ENCODE measurements at regions not wholly inside any gene's neighbourhood (a gene's known extent, or its start where the extent isn't known, plus 50 kb on each side); places are given as distances from the start of the nearest gene placed in this dataset.
"Not testable (repeated sequence)": the region's sequence is repeated elsewhere in the genome, so short reads cannot be mapped to it uniquely, and the experiment has no call there.

GRCh38 chrX:122566401-122566800 is 617.7 kb upstream of the GRIA3 start:
- DNase-seq (ENCODE audit: low read depth) = no peak

GRCh38 chrX:122567911-122568310 is 616.2 kb upstream of the GRIA3 start:
- DNase-seq (ENCODE audit: low read depth) = no peak

DNA sequence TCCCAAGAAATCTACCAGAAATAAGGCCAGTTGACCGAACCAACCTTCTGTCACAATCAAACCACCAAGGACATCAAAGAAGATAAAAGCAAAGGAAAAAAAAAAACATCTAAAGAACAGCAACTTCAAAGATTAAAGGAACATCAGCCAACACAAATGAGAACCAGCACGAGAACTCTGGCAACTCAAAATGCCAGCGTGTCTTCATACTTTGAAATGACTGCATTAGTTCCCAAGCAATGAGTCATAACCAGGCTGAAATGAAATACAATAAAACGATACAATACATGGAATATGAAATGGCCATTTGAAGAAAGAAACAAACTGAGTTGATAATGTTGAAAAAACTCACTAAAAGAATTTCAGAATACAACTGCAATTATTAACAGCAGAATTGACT is 611.6 kb upstream of the GRIA3 start:
- no peak for DNase-seq (ENCODE audit: low read depth)

DNA sequence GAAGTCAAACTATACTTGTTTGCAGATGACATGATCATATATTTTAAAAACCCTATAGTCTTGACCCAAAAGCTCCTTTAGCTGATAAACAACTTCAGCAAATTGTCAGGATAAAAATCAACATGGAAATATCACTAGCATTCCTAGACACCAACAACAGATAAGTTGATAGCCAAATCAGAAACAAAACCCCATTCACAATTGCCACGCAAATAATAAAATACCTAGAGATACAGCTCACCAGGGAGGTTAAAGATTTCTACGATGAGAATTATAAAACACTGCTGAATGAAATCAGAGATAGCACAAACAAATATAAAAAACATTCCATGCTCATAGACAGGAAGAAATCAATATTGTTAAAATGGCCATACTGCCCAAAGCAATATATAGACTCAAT is 605.0 kb upstream of the GRIA3 start:
- no peak for DNase-seq (ENCODE audit: low read depth)

- peak; percentile 19 for DNase-seq (ENCODE audit: low read depth)
Observed at GRCh38 chrX:122579526-122579925, 604.6 kb upstream of the GRIA3 start.

GRCh38 chrX:122582280-122582974 is 601.7 kb upstream of the GRIA3 start:
- no peak for DNase-seq (ENCODE audit: low read depth)

- DNase-seq (ENCODE audit: low read depth) = no peak
Observed at GRCh38 chrX:122582975-122583305, 601.1 kb upstream of the GRIA3 start.

DNA sequence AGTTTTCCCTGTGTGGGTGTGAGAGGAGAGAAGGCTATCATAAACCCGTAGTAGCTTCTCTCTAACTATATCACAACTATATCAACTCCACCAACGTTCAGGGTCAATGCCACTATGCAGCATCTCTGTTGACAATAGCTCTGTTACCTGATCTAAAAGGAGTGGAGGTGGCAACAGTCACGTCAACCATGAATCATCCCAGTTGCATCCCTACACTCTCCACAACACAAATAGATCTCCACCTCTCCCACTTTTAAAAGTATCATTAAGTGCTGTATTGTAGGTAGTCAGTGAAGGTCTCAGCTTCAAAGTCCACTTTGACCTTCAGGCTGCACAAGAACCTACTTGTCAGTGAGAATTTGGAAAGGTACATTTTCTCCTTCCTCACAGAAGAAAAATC is 600.5 kb upstream of the GRIA3 start:
- no peak for DNase-seq (ENCODE audit: low read depth)

GRCh38 chrX:122584981-122585380 is 599.1 kb upstream of the GRIA3 start:
- no peak for DNase-seq (ENCODE audit: low read depth)

DNA sequence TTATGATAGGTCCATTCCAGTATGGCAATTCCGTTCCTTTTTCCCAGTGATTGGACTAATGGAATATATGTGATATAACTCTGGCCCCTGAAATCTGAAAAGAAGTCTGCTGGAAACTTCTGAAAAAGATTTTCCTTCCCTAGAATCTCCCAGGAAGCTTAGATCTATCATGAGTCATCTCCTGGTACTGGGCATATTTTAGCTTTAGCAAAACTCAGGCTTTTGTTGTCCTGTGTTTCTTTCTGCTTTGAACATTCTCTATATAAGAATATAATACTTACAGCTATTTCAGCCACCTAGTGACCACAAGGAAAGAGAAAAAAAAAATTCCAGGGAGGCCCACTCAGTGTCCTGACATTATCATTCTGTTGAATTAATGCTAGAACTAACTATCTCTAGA is 597.2 kb upstream of the GRIA3 start:
- no peak for DNase-seq (ENCODE audit: low read depth)

- DNase-seq (ENCODE audit: low read depth) = no peak
Observed at GRCh38 chrX:122591546-122591945, 592.5 kb upstream of the GRIA3 start.

DNA sequence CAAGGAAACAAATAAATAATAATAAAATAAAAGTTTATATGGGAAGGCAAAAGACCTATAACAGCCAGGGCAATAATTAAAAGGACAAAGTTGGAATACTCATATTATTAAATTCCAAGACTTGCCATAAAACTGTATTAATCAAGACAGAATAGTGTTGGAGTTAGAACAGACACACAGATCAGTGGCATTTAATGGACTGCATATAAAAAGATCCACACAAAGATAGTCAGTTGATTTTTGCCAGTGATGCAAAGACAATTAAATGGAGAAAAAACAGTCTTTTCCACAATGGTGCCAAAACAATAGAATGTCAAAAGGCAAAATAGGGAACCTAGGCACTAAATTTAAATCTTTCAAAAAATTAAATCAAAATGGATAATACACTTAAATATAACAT is 587.1 kb upstream of the GRIA3 start:
- no peak for DNase-seq (ENCODE audit: low read depth)

- DNase-seq (ENCODE audit: low read depth) = no peak
Observed at GRCh38 chrX:122622795-122623194, 561.3 kb upstream of the GRIA3 start.

DNA sequence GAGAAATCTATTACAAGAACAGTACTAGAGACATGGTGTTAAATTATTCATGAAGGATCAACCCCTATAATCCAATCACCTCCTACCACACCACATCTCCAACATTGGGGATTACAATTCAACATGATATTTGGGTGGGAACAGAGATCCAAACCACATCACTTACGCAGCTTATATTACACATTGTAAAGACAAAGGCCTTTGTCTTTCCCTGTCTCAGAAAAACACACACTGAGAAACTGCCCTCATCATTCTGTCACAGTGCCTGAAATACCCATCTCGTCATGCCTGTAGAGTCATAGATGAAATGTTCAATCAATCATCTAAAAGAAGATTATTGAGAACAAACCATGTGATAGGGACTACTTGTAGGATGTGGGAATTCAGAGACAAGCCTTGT is 558.8 kb upstream of the GRIA3 start:
- no peak for DNase-seq (ENCODE audit: low read depth)

GRCh38 chrX:122625821-122626220 is 558.3 kb upstream of the GRIA3 start:
- DNase-seq (ENCODE audit: low read depth) = peak; percentile 13

DNA sequence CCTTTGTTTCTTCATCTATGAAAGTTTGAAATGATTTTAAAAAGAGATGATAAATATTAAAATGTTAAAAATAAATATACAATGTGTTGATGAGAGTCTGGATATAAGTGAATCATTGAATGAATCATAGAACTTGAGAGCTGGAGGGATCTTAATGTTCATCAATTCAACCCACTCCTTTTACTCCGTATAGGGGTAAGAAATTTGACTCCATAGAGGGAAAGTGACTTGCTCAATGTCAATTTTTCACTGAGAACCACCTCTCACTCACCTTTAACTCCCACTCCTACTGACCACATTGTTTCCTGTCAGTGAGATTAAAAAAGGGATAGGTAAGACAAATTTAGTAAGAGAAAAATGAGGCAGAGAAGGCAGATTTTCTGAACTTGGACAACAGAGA is 557.2 kb upstream of the GRIA3 start:
- no peak for DNase-seq (ENCODE audit: low read depth)

GRCh38 chrX:122641136-122641535 is 542.9 kb upstream of the GRIA3 start:
- no peak for DNase-seq (ENCODE audit: low read depth)

DNA sequence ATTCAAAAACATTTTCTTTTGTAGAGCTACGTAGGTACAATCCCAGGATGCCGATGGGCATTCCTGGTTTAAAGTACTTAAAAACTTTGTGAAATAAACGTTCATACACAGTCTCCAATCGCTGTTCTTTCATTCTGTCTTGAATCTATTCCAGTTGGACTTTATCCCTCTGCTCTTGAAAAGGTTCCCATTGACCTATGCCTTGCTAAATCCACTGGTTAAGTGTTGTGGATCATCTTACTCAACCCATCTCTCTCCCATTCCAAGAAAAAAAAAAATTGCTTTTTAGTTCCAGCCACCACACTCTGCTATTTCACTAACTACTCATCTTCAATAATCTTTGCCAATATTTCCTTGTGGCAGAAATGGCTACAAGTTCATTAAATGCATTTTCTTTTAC is 542.3 kb upstream of the GRIA3 start:
- no peak for DNase-seq (ENCODE audit: low read depth)

DNA sequence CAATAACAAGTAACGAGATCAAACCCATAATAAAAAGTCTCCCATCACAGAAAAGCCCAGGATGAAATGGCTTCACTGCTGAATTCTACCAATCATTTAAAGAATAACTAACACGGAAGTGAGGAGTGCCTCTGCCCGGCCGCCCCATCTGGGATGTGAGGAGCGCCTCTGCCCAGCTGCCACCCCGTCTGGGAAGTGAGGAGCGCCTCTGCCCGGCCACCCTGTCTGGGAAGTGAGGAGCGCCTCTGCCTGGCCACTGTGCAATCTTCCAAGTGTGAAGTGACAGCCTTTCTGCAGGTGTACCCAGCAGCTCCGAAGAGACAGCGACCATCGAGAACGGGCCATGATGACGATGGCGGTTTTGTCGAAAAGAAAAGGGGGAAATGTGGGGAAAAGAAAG is 528.8 kb upstream of the GRIA3 start:
- not testable (repeated sequence) for DNase-seq (ENCODE audit: low read depth)

DNA sequence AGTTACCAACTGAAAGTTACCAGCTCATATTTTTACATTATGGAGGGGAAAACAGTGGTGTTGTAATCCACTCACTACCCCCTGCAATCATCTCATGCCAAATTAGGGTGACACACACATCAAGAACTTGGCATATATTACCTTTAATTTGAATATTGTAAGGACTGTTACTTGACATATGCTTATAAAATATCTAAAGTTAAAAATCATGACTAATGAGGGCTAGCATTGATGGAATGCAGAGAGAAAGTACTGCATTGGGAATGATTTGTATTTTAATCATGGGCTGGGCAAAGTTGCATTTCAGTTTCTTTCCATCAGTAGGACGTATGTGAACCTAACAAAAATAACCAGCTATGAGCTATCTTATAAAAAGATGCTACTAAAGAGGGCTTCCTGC is 517.5 kb upstream of the GRIA3 start:
- DNase-seq (ENCODE audit: low read depth) = no peak

DNA sequence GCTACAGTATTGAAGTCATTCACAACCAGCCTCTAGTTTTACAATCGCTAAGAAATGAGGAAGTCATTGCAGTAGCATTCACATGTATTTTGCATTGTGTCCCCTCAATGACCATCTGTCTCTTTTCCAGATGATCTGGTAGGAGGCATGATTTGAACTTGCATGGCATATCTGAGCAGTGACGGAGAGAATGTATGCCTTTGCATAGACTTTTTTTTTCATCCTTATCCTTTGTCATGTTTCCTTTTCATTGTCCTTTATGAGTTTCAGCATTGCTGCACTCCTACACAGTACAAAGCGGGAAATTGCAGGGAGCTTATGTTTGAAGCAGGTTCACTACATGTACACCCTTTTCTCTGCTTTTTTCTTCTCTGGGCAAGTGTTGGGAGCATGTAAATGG is 516.4 kb upstream of the GRIA3 start:
- DNase-seq (ENCODE audit: low read depth) = no peak

DNA sequence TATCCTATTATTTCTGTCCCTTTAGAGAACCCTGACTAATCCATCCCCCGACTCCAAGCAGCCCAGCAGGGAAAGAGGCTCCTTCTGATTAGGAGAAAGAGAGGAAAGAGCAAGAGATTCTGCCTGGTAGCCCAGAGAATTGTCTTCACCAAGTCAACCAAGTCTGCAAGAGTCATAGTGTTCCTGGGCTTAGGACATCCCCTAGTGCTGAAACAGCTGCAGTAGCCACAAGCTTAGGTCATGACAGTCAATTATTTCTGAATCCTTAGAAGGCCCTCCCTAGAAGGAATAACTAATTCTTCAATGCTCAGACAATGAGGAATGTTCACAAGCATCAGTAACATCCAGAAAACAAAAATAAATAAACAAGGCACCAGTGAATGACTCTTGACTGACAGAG is 480.3 kb upstream of the GRIA3 start:
- no peak for DNase-seq (ENCODE audit: low read depth)

DNA sequence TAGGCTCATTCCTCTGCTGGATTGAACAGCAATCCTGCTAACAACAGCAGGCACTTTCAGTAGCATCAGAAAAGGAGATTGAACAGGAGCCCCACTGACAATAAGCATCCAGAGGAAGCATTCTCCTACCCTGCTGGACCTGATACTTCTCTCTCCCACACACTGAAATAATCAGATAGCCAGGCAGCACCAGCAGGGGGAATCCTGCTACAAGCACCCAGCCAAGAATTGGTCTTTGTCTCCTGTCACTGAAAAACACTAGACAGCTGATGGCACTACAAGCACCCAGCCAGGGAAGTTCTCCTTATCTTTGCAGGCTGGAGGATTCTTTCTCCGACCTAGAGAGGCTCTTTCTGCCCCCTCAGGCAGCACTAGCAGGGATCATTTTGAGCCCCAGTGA is 444.3 kb upstream of the GRIA3 start:
- DNase-seq (ENCODE audit: low read depth) = no peak

- DNase-seq (ENCODE audit: low read depth) = no peak
Observed at GRCh38 chrX:122770581-122770980, 413.5 kb upstream of the GRIA3 start.

GRCh38 chrX:122771933-122772332 is 412.1 kb upstream of the GRIA3 start:
- no peak for DNase-seq (ENCODE audit: low read depth)
